ENCODE measurements at regions not wholly inside any gene's neighbourhood (a gene's known extent, or its start where the extent isn't known, plus 50 kb on each side); places are given as distances from the start of the nearest gene placed in this dataset.

- TF ChIP-seq, protein P1, sequence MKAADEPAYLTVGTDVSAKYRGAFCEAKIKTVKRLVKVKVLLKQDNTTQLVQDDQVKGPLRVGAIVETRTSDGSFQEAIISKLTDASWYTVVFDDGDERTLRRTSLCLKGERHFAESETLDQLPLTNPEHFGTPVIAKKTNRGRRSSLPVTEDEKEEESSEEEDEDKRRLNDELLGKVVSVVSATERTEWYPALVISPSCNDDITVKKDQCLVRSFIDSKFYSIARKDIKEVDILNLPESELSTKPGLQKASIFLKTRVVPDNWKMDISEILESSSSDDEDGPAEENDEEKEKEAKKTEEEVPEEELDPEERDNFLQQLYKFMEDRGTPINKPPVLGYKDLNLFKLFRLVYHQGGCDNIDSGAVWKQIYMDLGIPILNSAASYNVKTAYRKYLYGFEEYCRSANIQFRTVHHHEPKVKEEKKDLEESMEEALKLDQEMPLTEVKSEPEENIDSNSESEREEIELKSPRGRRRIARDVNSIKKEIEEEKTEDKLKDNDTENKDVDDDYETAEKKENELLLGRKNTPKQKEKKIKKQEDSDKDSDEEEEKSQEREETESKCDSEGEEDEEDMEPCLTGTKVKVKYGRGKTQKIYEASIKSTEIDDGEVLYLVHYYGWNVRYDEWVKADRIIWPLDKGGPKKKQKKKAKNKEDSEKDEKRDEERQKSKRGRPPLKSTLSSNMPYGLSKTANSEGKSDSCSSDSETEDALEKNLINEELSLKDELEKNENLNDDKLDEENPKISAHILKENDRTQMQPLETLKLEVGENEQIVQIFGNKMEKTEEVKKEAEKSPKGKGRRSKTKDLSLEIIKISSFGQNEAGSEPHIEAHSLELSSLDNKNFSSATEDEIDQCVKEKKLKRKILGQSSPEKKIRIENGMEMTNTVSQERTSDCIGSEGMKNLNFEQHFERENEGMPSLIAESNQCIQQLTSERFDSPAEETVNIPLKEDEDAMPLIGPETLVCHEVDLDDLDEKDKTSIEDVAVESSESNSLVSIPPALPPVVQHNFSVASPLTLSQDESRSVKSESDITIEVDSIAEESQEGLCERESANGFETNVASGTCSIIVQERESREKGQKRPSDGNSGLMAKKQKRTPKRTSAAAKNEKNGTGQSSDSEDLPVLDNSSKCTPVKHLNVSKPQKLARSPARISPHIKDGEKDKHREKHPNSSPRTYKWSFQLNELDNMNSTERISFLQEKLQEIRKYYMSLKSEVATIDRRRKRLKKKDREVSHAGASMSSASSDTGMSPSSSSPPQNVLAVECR (CRISPR knock-in tag; IDR thresholded peaks at IDR 0.05; ENCODE audit: borderline replicate concordance): no peak; the same call in 1 of the 2 replicates
- TF ChIP-seq ZNF629 (CRISPR knock-in tag; conservative IDR thresholded peaks at IDR 0.05) (peak; percentile 38; the same call in 1 of the 2 replicates), ETV5 (CRISPR knock-in tag; IDR thresholded peaks at IDR 0.05; ENCODE audit: borderline replicate concordance) (peak; percentile 94), ZKSCAN8 (CRISPR knock-in tag; IDR thresholded peaks at IDR 0.05; ENCODE audit: borderline replicate concordance) (0 out of 2 replicates have a peak, but pooled peaks have one; percentile 26), SIX1 (CRISPR knock-in tag; IDR thresholded peaks at IDR 0.05; ENCODE audit: borderline replicate concordance) (peak; percentile 36; the same call in 1 of the 2 replicates), DNMT3B (CRISPR knock-in tag; conservative IDR thresholded peaks at IDR 0.05) (no peak), ZNF563 (CRISPR knock-in tag; IDR thresholded peaks at IDR 0.05) (no peak), ZNF513 (CRISPR knock-in tag; conservative IDR thresholded peaks at IDR 0.05) (no peak), KAT8 (CRISPR knock-in tag; IDR thresholded peaks at IDR 0.05) (0 out of 2 replicates have a peak, but pooled peaks have one; percentile 20), MXI1 (IDR thresholded peaks at IDR 0.05; ENCODE audit: borderline replicate concordance, low read depth, low read length) (no peak), TEAD3 (CRISPR knock-in tag; optimal IDR thresholded peaks at IDR 0.05; ENCODE audit: borderline replicate concordance) (peak; percentile 75), JUNB (CRISPR knock-in tag; IDR thresholded peaks at IDR 0.05; ENCODE audit: borderline replicate concordance) (no peak), FOXO1 (CRISPR knock-in tag; IDR thresholded peaks at IDR 0.05) (peak; percentile 95), GATAD1 (CRISPR knock-in tag; IDR thresholded peaks at IDR 0.05) (no peak), EP300 (IDR thresholded peaks at IDR 0.05; ENCODE audit: low read depth in 2 of 2, low read length in 2 of 2) (peak in 1 of 2 experiments; percentile 86; a peak in 2 of 4 replicates), EP300 (CRISPR knock-in tag; IDR thresholded peaks at IDR 0.05; ENCODE audit: borderline replicate concordance) (peak; percentile 77), KMT2B (CRISPR knock-in tag; IDR thresholded peaks at IDR 0.05) (no peak), PPARG (CRISPR knock-in tag; conservative IDR thresholded peaks at IDR 0.05) (peak; percentile 80; the same call in 1 of the 2 replicates), ZSCAN29 (CRISPR knock-in tag; conservative IDR thresholded peaks at IDR 0.05) (0 out of 2 replicates have a peak, but pooled peaks have one; percentile 13), KDM6A (CRISPR knock-in tag; IDR thresholded peaks at IDR 0.05; ENCODE audit: low read depth) (peak; percentile 50; the same call in 1 of the 2 replicates), HNF4G (IDR thresholded peaks at IDR 0.05; ENCODE audit: borderline replicate concordance, low read depth, low read length) (peak; percentile 52; the same call in 1 of the 2 replicates), HNF4G (CRISPR knock-in tag; IDR thresholded peaks at IDR 0.05; ENCODE audit: borderline replicate concordance, low read depth) (peak; percentile 62; the same call in 1 of the 2 replicates)
- TF ChIP-seq, protein P2, sequence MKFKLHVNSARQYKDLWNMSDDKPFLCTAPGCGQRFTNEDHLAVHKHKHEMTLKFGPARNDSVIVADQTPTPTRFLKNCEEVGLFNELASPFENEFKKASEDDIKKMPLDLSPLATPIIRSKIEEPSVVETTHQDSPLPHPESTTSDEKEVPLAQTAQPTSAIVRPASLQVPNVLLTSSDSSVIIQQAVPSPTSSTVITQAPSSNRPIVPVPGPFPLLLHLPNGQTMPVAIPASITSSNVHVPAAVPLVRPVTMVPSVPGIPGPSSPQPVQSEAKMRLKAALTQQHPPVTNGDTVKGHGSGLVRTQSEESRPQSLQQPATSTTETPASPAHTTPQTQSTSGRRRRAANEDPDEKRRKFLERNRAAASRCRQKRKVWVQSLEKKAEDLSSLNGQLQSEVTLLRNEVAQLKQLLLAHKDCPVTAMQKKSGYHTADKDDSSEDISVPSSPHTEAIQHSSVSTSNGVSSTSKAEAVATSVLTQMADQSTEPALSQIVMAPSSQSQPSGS (CRISPR knock-in tag; IDR thresholded peaks at IDR 0.05): peak; percentile 56; the same call in 1 of the 2 replicates
Observed at GRCh38 chr6:11358904-11359830, 126.7 kb upstream of the NEDD9 start (continued).

Data from HepG2 (cell line).